ENCODE measurements at regions not wholly inside any gene's neighbourhood (a gene's known extent, or its start where the extent isn't known, plus 50 kb on each side); places are given as distances from the start of the nearest gene placed in this dataset.

DNA sequence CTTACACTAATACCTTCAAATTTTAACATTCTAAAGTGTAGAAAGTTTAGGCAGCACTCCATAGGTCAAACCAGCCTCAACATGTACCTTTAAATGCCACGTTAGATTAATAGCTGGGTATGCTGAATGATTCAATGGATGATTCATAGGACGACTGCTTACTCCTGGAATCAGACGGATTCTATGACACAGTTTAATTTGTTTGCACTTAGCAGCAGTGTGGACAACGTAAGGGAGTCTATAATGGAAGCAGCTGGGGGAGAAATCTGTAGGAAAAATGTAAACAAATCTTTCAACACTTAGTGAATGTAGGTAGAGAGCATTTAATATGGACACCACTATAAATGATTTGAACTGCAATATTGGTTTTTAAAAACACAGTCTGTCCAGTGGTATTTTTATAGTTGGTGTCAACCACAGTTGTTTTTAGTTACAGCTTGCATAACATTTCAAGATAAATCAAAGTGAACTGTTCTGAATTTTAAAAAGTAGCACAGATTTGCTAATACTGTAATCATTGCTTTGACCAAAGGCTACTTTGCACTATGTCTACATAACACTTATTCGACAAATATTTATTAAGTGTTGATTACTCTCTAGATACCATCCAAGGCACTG is 701.5 kb upstream of the MEF2C start:
- TF ChIP-seq, protein P1, sequence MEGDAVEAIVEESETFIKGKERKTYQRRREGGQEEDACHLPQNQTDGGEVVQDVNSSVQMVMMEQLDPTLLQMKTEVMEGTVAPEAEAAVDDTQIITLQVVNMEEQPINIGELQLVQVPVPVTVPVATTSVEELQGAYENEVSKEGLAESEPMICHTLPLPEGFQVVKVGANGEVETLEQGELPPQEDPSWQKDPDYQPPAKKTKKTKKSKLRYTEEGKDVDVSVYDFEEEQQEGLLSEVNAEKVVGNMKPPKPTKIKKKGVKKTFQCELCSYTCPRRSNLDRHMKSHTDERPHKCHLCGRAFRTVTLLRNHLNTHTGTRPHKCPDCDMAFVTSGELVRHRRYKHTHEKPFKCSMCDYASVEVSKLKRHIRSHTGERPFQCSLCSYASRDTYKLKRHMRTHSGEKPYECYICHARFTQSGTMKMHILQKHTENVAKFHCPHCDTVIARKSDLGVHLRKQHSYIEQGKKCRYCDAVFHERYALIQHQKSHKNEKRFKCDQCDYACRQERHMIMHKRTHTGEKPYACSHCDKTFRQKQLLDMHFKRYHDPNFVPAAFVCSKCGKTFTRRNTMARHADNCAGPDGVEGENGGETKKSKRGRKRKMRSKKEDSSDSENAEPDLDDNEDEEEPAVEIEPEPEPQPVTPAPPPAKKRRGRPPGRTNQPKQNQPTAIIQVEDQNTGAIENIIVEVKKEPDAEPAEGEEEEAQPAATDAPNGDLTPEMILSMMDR (IDR thresholded peaks at IDR 0.05): no peak
- no peak for TF ChIP-seq POLR2A (IDR thresholded peaks at IDR 0.05)
